Common myeloid progenitor, CD34-positive (primary cell): ENCODE measurements at regions not wholly inside any gene's neighbourhood (a gene's known extent, or its start where the extent isn't known, plus 50 kb on each side); places are given as distances from the start of the nearest gene placed in this dataset.

Experiments used
- CTCF ChIA-PET: fragments of 350-600 bp; sonication (Branson Sonifier 250); formaldehyde crosslinking; loops from one replicate; lab custom pipeline; 2021; ENCODE audit warnings: antibody characterized with exemption; lab: Charles Lee
- POLR2A ChIA-PET: fragments of 350-600 bp; sonication (Branson Sonifier 250); formaldehyde crosslinking; loops from one replicate; lab custom pipeline; 2021; ENCODE audit warnings: antibody characterized with exemption; lab: Charles Lee
- DNase-seq, 3 donors: peaks; one replicate each; pipeline versions ENCODE4 v3.0.0 to v3.0.0-alpha.2; 2013
- H3K27ac ChIP-seq, 2 experiments: 1 replicate in 1 of 2; 2 replicates in 1 of 2; pipeline ENCODE4 v1.7.0; 2013; ENCODE audit warnings: inconsistent platforms in 2 of 2, low read length in 2 of 2, mild to moderate bottlenecking in 2 of 2, low read depth in 1 of 2, moderate library complexity in 1 of 2; ENCODE audit not compliant: severe bottlenecking in 2 of 2, insufficient read depth in 1 of 2, poor library complexity in 1 of 2
- H3K27me3 ChIP-seq, 5 experiments: replicated peaks in 2 of 5; 1 replicate in 3 of 5; 2 replicates in 2 of 5; pipeline versions ENCODE4 v1.6.1 to v1.7.0; 2013; ENCODE audit warnings: low read length in 4 of 5, mild to moderate bottlenecking in 2 of 5, moderate library complexity in 2 of 5, inconsistent platforms in 1 of 5; ENCODE audit not compliant: insufficient read depth in 5 of 5, control insufficient read depth in 4 of 5
- H3K36me3 ChIP-seq, 4 experiments: 1 replicate in 2 of 4; 2 replicates in 2 of 4; pipeline versions ENCODE4 v1.6.1 to v1.7.0; 2013; ENCODE audit warnings: low read length in 3 of 4, control low read depth in 1 of 4, mild to moderate bottlenecking in 1 of 4; ENCODE audit not compliant: control insufficient read depth in 4 of 4, insufficient read depth in 4 of 4
- H3K4me1 ChIP-seq, 4 experiments: 1 replicate in 3 of 4; 2 replicates in 1 of 4; pipeline versions ENCODE4 v1.6.1 to v1.7.1; 2013; ENCODE audit warnings: low read length in 3 of 4, mild to moderate bottlenecking in 3 of 4, control low read depth in 1 of 4, inconsistent platforms in 1 of 4, moderate library complexity in 1 of 4; ENCODE audit not compliant: control insufficient read depth in 4 of 4, insufficient read depth in 4 of 4; ENCODE audit errors: control extremely low read depth in 1 of 4
- H3K4me3 ChIP-seq, 7 experiments: 1 replicate in 4 of 7; 2 replicates in 3 of 7; pipeline versions ENCODE4 v1.5.1 to v1.7.0; 2013; ENCODE audit warnings: mild to moderate bottlenecking in 7 of 7, low read length in 6 of 7, moderate library complexity in 6 of 7, inconsistent platforms in 2 of 7, low read depth in 2 of 7, control low read depth in 1 of 7; ENCODE audit not compliant: insufficient read depth in 4 of 7, control insufficient read depth in 1 of 7; ENCODE audit errors: extremely low read depth in 1 of 7
- H3K9me3 ChIP-seq, 5 experiments: 1 replicate in 4 of 5; 2 replicates in 1 of 5; pipeline versions ENCODE4 v1.6.1 to v1.7.1; 2013; ENCODE audit warnings: low read length in 4 of 5, mild to moderate bottlenecking in 2 of 5, inconsistent platforms in 1 of 5, low read depth in 1 of 5, moderate library complexity in 1 of 5; ENCODE audit not compliant: control insufficient read depth in 4 of 5, insufficient read depth in 2 of 5; ENCODE audit errors: control extremely low read depth in 1 of 5
- WGBS: methylation state at CpG from one replicate; pipeline ENCODE4 v1.1.5; 2013; ENCODE audit not compliant: insufficient coverage; 5-methylcytosine and 5-hydroxymethylcytosine counted together

GRCh38 chr7:53756946-53757345 is 721.5 kb downstream of the POM121L12 start:
- Histone ChIP-seq H3K9me3 (no peaks in the 10 kb centered on the region), H3K27me3 (no peaks in the 10 kb centered on the region), H3K4me1 (no peaks in the 10 kb centered on the region), H3K36me3 (no peaks in the 10 kb centered on the region), H3K27ac (no peak overlapping the region), H3K4me3 (no peak overlapping the region)
- no peak for DNase-seq
- ChIA-PET POLR2A (no interaction called here), CTCF (no interaction called here)
- WGBS = 91% methylated on average over 3 of the region's 3 CpGs

- H3K27me3 ChIP-seq = no peaks in the 10 kb centered on the region
- H3K4me1 ChIP-seq = no peaks in the 10 kb centered on the region
- ChIA-PET POLR2A (no interaction called here), CTCF (no interaction called here)
- no peak overlapping the region for H3K4me3 ChIP-seq
- H3K36me3 ChIP-seq = no peaks in the 10 kb centered on the region
- H3K27ac ChIP-seq = no peak overlapping the region
- DNase-seq = no peak
- peaks cover 0 to 2% (median 0%) of the 10 kb centered on the region in 5 experiments for H3K9me3 ChIP-seq
Measured at GRCh38 chr7:53768186-53768585, 732.8 kb downstream of the POM121L12 start.

- Histone ChIP-seq H3K36me3 (no peaks in the 10 kb centered on the region), H3K27me3 (no peaks in the 10 kb centered on the region), H3K4me3 (no peak overlapping the region), H3K27ac (no peak overlapping the region), H3K9me3 (peaks cover 0 to 2% (median 0%) of the 10 kb centered on the region in 5 experiments), H3K4me1 (no peaks in the 10 kb centered on the region)
- POLR2A ChIA-PET = no interaction called here
- no peak for DNase-seq
- CTCF ChIA-PET = no interaction called here
- 100% methylated on average over 1 of the region's 2 CpGs for WGBS
Measured at GRCh38 chr7:53771701-53772100, 736.3 kb downstream of the POM121L12 start.

- H3K9me3 ChIP-seq = peaks cover 0 to 3% (median 0%) of the 10 kb centered on the region in 5 experiments
- POLR2A ChIA-PET = no interaction called here
- 57% methylated on average over 1 of the region's 1 CpG for WGBS
Measured at GRCh38 chr7:53776323-53776722, 740.9 kb downstream of the POM121L12 start.

GRCh38 chr7:53789741-53790140 is 752.4 kb upstream of the VSTM2A start:
- H3K9me3 ChIP-seq = peaks cover 0 to 8% (median 0%) of the 10 kb centered on the region in 5 experiments
- no peak overlapping the region for H3K27ac ChIP-seq
- CTCF ChIA-PET = no interaction called here
- H3K4me3 ChIP-seq = no peak overlapping the region
- no peaks in the 10 kb centered on the region for H3K36me3 ChIP-seq
- H3K27me3 ChIP-seq = no peaks in the 10 kb centered on the region
- no peaks in the 10 kb centered on the region for H3K4me1 ChIP-seq
- POLR2A ChIA-PET = no interaction called here
- WGBS = no CpG with 5 or more reads among the region's 2 CpGs
- no peak for DNase-seq

More at GRCh38 chr7:53776323-53776722, 740.9 kb downstream of the POM121L12 start:
- Histone ChIP-seq H3K27me3 (no peaks in the 10 kb centered on the region), H3K4me3 (no peak overlapping the region), H3K36me3 (no peaks in the 10 kb centered on the region), H3K27ac (no peak overlapping the region), H3K4me1 (no peaks in the 10 kb centered on the region)
- DNase-seq = no peak
- CTCF ChIA-PET = no interaction called here

GRCh38 chr7:53794816-53795215 is 747.4 kb upstream of the VSTM2A start:
- ChIA-PET POLR2A (no interaction called here), CTCF (no interaction called here)
- Histone ChIP-seq H3K27me3 (no peaks in the 10 kb centered on the region), H3K4me1 (no peaks in the 10 kb centered on the region), H3K4me3 (no peak overlapping the region), H3K36me3 (no peaks in the 10 kb centered on the region), H3K27ac (no peak overlapping the region), H3K9me3 (peaks cover 0 to 8% (median 0%) of the 10 kb centered on the region in 5 experiments)
- WGBS = 88% methylated on average over 1 of the region's 1 CpG
- DNase-seq = no peak

- no peaks in the 10 kb centered on the region for H3K9me3 ChIP-seq
- no peak for DNase-seq
- WGBS = 100% methylated on average over 1 of the region's 4 CpGs
- CTCF ChIA-PET = no interaction called here
- no peaks in the 10 kb centered on the region for H3K4me1 ChIP-seq
- no peaks in the 10 kb centered on the region for H3K36me3 ChIP-seq
- POLR2A ChIA-PET = no interaction called here
- no peak overlapping the region for H3K4me3 ChIP-seq
- H3K27me3 ChIP-seq = no peaks in the 10 kb centered on the region
- H3K27ac ChIP-seq = no peak overlapping the region
Measured at GRCh38 chr7:53800746-53801145, 741.4 kb upstream of the VSTM2A start.
